ENCODE measurements at regions not wholly inside any gene's neighbourhood (a gene's known extent, or its start where the extent isn't known, plus 50 kb on each side); places are given as distances from the start of the nearest gene placed in this dataset.

DNA sequence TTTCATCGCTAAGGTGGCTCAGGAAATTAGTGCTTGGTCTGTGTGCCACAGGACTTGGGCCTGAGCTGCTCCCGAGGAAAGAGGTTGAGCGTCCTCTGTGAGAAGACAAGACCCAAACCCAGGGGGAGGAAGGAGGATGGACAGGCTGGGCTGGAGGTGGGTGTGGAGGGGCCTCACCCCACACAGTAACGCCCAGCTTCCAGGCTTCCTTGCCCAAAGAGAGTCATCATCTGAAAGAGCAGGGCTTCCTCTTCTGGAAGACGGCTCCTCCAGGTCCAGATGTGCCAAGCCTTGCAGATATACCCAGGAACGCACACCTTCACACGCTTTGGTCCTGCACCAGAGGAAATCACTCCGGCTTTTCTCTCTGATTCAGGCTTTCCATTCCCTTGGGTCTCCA lies 127.8 kb upstream of the MGMT start:
- TF ChIP-seq, protein P1, sequence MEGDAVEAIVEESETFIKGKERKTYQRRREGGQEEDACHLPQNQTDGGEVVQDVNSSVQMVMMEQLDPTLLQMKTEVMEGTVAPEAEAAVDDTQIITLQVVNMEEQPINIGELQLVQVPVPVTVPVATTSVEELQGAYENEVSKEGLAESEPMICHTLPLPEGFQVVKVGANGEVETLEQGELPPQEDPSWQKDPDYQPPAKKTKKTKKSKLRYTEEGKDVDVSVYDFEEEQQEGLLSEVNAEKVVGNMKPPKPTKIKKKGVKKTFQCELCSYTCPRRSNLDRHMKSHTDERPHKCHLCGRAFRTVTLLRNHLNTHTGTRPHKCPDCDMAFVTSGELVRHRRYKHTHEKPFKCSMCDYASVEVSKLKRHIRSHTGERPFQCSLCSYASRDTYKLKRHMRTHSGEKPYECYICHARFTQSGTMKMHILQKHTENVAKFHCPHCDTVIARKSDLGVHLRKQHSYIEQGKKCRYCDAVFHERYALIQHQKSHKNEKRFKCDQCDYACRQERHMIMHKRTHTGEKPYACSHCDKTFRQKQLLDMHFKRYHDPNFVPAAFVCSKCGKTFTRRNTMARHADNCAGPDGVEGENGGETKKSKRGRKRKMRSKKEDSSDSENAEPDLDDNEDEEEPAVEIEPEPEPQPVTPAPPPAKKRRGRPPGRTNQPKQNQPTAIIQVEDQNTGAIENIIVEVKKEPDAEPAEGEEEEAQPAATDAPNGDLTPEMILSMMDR (conservative IDR thresholded peaks at IDR 0.05; ENCODE audit: low read depth, low read length) = no peak
- H3K4me3 ChIP-seq (ENCODE audit: low read depth, low read length) = no peak overlapping the region
- DNase-seq (ENCODE audit: low read depth) = no peak

DNA sequence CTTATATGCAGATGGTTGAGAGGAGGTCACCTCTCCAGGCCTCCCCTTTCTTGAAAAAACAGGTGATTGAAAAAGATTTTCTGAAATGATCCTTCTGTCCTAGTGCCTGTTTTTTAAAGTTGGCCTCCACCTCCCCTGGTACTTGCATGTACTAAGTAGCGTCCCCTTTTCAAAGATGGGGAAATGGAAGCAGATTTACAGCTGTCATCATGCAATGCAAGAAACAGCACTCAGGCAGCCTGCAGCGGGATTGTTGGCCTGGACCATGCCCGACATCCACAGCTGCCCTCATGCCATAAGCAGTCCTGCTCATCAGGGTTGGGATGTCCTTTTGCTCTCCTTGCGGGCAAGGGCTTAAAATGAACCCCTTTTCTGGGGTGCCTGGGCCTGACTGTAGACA lies 127.2 kb upstream of the MGMT start:
- H3K4me3 ChIP-seq (ENCODE audit: low read depth, low read length) = no peak overlapping the region
- no peak for DNase-seq (ENCODE audit: low read depth)
- TF ChIP-seq, protein P1 (conservative IDR thresholded peaks at IDR 0.05; ENCODE audit: low read depth, low read length) = no peak

DNA sequence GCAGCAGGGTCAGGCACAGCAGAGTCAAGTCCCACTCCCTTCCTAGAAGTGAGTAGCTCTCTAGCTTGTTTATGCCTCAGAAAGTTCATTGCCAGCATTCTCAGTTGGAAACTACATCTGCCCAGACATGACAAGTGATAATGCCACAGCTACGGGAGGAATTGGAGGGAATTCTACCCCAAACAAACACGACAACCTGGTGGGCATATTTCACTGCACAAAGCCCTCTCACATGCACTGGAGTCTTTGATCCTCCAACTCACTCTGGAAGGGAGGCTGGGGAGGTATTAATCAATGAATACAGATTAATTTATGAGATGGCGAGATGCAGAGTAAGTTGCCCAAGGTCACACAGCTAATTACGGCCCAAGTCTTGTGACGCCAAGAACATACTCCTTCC lies 126.0 kb upstream of the MGMT start:
- no peak for DNase-seq (ENCODE audit: low read depth)

DNA sequence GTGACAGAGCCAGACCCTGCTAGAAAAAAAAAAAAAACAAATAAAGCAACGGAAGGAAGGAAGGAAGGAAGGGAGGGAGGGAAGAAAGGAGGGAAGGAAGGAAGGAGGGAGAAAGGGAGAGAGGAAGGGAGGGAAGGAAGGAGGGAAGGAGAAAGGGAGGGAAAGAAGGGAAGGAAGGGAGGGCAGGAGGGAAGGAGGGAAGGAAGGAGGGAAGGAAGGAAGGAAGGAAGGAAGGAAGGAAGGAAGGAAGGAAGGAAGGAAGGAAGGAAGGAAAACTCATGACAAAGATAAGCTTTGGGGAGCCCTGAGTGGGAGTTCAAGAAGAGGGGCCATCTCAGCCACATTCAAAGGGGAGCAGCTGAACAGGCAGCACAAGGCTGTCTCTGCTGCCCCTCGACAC lies 124.7 kb upstream of the MGMT start:
- H3K4me3 ChIP-seq (ENCODE audit: low read depth, low read length) = no peak overlapping the region
- TF ChIP-seq, protein P1 (conservative IDR thresholded peaks at IDR 0.05; ENCODE audit: low read depth, low read length) = no peak
- DNase-seq (ENCODE audit: low read depth) = no peak

More for the DNA sequence above, 126.0 kb upstream of the MGMT start:
- TF ChIP-seq, protein P1 (conservative IDR thresholded peaks at IDR 0.05; ENCODE audit: low read depth, low read length) = no peak
- no peak overlapping the region for H3K4me3 ChIP-seq (ENCODE audit: low read depth, low read length)

DNA sequence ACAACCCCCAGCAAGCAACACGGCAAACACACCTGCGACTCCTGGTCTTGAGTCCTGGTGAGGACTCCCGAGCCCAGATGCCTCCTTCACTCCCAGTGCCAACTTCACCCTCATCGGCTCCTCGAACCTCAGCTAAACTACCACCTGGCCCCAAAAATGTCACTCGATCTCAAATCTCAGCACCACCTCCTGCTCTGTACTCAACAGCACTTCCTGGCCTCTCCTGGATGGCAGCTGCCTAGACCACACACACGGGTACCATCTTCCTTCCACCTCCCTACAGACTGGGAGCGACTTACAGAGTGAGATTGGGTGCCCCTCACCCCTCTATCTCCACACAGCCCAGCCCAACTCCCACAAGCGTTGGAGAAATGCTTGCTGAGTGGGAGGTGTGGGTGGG lies 123.9 kb upstream of the MGMT start:
- TF ChIP-seq, protein P1 (conservative IDR thresholded peaks at IDR 0.05; ENCODE audit: low read depth, low read length) = no peak
- no peak for DNase-seq (ENCODE audit: low read depth)

DNA sequence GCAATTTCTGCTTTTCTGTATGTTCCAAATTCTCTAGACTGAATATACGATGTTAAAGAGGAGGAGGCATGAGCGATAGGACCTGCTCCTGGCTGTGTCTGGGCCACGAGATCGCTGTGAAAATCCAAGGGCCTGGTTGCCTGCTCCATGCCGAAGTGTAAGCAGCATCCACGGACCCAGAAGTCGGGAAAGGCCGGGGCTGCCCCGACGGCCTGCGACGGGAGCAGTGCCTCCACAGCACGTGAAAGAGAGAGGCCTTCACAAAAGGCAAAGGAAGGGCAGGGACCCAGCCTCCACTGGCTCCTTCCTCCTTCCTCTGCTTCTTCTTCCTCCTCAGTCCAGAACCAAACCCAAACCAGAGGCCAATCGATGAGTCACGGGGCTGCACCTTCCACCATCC lies 122.9 kb upstream of the MGMT start:
- H3K4me3 ChIP-seq (ENCODE audit: low read depth, low read length) = no peak overlapping the region
- TF ChIP-seq, protein P1 (conservative IDR thresholded peaks at IDR 0.05; ENCODE audit: low read depth, low read length) = no peak
- DNase-seq (ENCODE audit: low read depth) = no peak

More for the DNA sequence above, 123.9 kb upstream of the MGMT start:
- H3K4me3 ChIP-seq (ENCODE audit: low read depth, low read length) = no peak overlapping the region

DNA sequence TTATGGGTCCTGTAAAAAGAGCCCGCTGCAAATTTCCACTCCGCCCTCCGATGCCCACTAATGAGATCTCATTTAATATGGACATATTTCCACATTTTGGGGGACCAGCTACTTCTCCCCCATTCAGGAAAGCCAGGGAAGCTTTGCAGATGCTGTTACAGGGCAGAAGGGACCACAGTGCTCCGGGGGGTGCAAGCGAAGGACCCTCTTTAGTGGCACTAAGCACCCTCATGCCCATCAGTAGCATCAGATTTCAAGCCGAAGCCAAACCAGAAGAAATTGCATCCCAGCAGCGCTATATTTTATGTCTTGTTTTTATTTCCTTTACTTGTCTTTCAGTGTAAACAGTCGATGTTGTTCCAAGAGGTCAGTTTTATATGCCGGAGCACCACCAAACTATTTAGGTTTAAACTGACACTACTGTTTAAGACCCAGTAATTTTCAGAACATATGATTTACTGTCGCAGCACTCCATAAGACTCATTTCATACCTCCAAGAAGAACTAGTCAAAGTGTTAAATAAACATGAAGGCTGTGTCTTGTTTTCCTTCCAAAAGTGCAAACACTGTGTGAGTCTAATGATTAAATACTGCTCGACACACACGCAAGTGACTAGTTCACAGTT lies 122.2 kb upstream of the MGMT start:
- no peak overlapping the region for H3K4me3 ChIP-seq (ENCODE audit: low read depth, low read length)
- no peak for DNase-seq (ENCODE audit: low read depth)
- TF ChIP-seq, protein P1 (conservative IDR thresholded peaks at IDR 0.05; ENCODE audit: low read depth, low read length) = no peak
